Body of pancreas (tissue), 4 donors: ENCODE measurements at regions not wholly inside any gene's neighbourhood (a gene's known extent, or its start where the extent isn't known, plus 50 kb on each side); places are given as distances from the start of the nearest gene placed in this dataset.

Experiments used
- ATAC-seq: fragments of 150-250 bp; one replicate; pipeline ENCODE4 v1.9.1; 2016
- DNase-seq, 4 donors: peaks; one replicate each; pipeline ENCODE4 v3.0.0-alpha.2; 2019
- H3K27ac ChIP-seq, 4 donors: fragments of 200-600 bp; sonication (generic); 1 replicate in 3 of 4; 2 replicates in 1 of 4; pipeline versions ENCODE4 v1.5.1 to v1.6.1; 2016 to 2019; ENCODE audit warnings: mild to moderate bottlenecking in 1 of 4, mixed read lengths in 1 of 4, moderate library complexity in 1 of 4
- H3K27me3 ChIP-seq, 2 donors: fragments of 200-600 bp; sonication (generic); one replicate each; pipeline ENCODE4 v1.6.0; 2016; ENCODE audit warnings: mild to moderate bottlenecking in 1 of 2
- H3K36me3 ChIP-seq, 2 donors: fragments of 200-600 bp; sonication (generic); replicated peaks in 1 of 2; 2 replicates each; pipeline ENCODE4 v1.5.1; 2016; ENCODE audit warnings: low read depth in 2 of 2; ENCODE audit not compliant: insufficient read depth in 1 of 2
- H3K4me1 ChIP-seq: fragments of 200-600 bp; sonication (generic); one replicate; pipeline ENCODE4 v1.6.0; 2016
- H3K4me3 ChIP-seq, 2 donors: fragments of 200-600 bp; sonication (generic); 1 replicate in 1 of 2; 2 replicates in 1 of 2; pipeline ENCODE4 v1.5.1; 2016 to 2019
- H3K9me3 ChIP-seq, 3 donors: fragments of 200-600 bp; sonication (generic); 1 replicate in 2 of 3; 2 replicates in 1 of 3; pipeline ENCODE4 v1.5.1; 2016
- POLR2A ChIP-seq, 3 donors: fragments of 450-650 bp; IDR thresholded peaks; one replicate each; pipeline ENCODE4 v1.6.1; 2016; ENCODE audit warnings: antibody characterized with exemption in 3 of 3, mild to moderate bottlenecking in 2 of 3
- WGBS, 2 donors: methylation state at CpG; one replicate each; pipeline ENCODE4 v1.1.5; 2017; 5-methylcytosine and 5-hydroxymethylcytosine counted together
- intact Hi-C: fragments of 100-400 bp; cut with DNase I; formaldehyde crosslinking; loops from one replicate; pipeline ENCODE4 v1.15.1; 2023
- TF ChIP-seq, protein P1 (sequence below), 7 experiments: fragments of 450-650 bp in 4 of 7; fragments of 200-600 bp in 3 of 7; sonication (generic) in 3 of 7; IDR thresholded peaks; one replicate each; pipeline ENCODE4 v1.5.1; 2016 to 2019; ENCODE audit warnings: antibody characterized with exemption in 7 of 7

DNA sequence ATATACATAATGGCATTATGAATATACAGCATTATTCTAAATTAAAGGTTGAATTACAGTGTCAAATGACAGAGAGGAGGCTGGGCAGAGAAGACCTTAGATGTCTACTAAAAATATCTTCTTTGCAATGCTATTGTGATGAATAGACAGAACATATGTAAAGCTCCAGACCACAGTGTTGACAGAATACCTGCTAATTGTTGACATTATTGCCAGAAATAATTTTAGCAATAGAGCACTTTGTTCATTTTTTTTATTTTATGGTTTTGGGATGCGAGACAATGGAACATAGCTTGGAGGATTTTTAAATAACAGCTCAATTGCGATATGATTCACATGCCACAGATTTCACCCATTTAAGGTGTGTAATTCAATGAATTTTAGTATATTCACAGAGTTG, 508.8 kb downstream of the PSAT1 start:
- no peak for TF ChIP-seq POLR2A (IDR thresholded peaks at IDR 0.05)
- TF ChIP-seq, protein P1, sequence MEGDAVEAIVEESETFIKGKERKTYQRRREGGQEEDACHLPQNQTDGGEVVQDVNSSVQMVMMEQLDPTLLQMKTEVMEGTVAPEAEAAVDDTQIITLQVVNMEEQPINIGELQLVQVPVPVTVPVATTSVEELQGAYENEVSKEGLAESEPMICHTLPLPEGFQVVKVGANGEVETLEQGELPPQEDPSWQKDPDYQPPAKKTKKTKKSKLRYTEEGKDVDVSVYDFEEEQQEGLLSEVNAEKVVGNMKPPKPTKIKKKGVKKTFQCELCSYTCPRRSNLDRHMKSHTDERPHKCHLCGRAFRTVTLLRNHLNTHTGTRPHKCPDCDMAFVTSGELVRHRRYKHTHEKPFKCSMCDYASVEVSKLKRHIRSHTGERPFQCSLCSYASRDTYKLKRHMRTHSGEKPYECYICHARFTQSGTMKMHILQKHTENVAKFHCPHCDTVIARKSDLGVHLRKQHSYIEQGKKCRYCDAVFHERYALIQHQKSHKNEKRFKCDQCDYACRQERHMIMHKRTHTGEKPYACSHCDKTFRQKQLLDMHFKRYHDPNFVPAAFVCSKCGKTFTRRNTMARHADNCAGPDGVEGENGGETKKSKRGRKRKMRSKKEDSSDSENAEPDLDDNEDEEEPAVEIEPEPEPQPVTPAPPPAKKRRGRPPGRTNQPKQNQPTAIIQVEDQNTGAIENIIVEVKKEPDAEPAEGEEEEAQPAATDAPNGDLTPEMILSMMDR (IDR thresholded peaks at IDR 0.05), result no peak
- ATAC-seq (no peak), DNase-seq (no peak)
- intact Hi-C loops, result no loop called here
- Histone ChIP-seq H3K9me3 (no peaks in the 10 kb centered on the region), H3K4me3 (no peak overlapping the region), H3K27me3 (no peaks in the 10 kb centered on the region), H3K36me3 (no peaks in the 10 kb centered on the region), H3K27ac (no peak overlapping the region), H3K4me1 (no peaks in the 10 kb centered on the region)
- 91 to 97% methylated on average over 2 of the region's 2 CpGs for WGBS, 2 donors

GRCh38 chr9:78806492-78807160, 509.7 kb downstream of the PSAT1 start:
- no peak for DNase-seq
- Histone ChIP-seq H3K27ac (no peak overlapping the region), H3K4me3 (no peak overlapping the region), H3K27me3 (no peaks in the 10 kb centered on the region), H3K36me3 (no peaks in the 10 kb centered on the region), H3K4me1 (no peaks in the 10 kb centered on the region), H3K9me3 (no peaks in the 10 kb centered on the region)
- TF ChIP-seq, protein P1 (IDR thresholded peaks at IDR 0.05), result no peak
- TF ChIP-seq POLR2A (IDR thresholded peaks at IDR 0.05), result no peak
- intact Hi-C loops, result no loop called here
- WGBS, 2 donors, result 81 to 84% methylated on average over 4 of the region's 4 CpGs
- ATAC-seq, result no peak

DNA sequence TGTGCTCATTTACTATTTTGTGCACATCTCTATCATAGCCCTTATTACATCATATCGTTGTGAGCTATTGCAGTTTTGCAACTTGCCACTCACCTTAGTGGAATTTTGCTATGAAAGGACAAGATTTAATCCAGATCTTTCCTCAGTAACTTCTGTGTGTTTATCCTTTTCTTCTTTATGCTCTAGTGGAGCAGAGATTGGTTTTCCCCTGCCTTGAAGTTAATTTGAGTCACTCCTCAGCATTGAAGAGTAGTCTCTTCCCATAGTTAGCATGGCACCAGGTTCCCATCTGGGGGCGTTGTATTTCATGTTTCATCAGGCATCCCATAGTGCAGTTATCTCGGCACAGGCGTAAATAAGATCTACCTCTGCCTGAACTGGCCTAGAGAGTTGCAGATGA, 510.4 kb downstream of the PSAT1 start:
- H3K36me3 ChIP-seq, result no peaks in the 10 kb centered on the region
- 63 to 83% methylated on average over 4 of the region's 4 CpGs for WGBS, 2 donors
- no peaks in the 10 kb centered on the region for H3K4me1 ChIP-seq
- no peaks in the 10 kb centered on the region for H3K9me3 ChIP-seq
- no peak overlapping the region for H3K4me3 ChIP-seq
- intact Hi-C loops, result no loop called here
- DNase-seq, result no peak
- ATAC-seq, result no peak
- no peaks in the 10 kb centered on the region for H3K27me3 ChIP-seq
- TF ChIP-seq, protein P1 (IDR thresholded peaks at IDR 0.05), result no peak
- no peak for TF ChIP-seq POLR2A (IDR thresholded peaks at IDR 0.05)
- no peak overlapping the region for H3K27ac ChIP-seq

DNA sequence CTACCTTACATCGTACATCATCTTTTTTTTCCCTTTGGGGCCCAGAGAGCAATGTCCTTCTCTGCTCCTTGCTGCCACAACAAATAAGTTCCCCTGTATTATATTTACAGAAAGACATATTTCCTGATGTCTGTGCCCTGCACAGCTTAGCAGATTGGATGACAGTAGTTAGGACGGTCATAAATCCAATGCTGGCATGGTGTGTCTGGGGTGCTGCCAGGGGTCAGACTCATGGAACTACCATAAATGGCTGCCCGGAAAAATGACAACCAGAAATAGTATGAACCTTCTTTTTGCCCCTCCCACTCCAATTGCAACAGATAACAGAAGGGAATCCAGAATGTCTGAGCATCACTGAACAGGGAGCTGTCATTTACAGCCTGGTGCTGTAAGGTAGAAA, 511.1 kb downstream of the PSAT1 start:
- no peaks in the 10 kb centered on the region for H3K36me3 ChIP-seq
- H3K27me3 ChIP-seq, result no peaks in the 10 kb centered on the region
- H3K4me3 ChIP-seq, result no peak overlapping the region
- intact Hi-C loops, result no loop called here
- H3K4me1 ChIP-seq, result no peaks in the 10 kb centered on the region
- ATAC-seq, result no peak
- DNase-seq, result no peak
- 72 to 90% methylated on average over 3 of the region's 3 CpGs for WGBS, 2 donors
- H3K9me3 ChIP-seq, result no peaks in the 10 kb centered on the region
- H3K27ac ChIP-seq, result no peak overlapping the region
- no peak for TF ChIP-seq POLR2A (IDR thresholded peaks at IDR 0.05)
- TF ChIP-seq, protein P1 (IDR thresholded peaks at IDR 0.05), result no peak

DNA sequence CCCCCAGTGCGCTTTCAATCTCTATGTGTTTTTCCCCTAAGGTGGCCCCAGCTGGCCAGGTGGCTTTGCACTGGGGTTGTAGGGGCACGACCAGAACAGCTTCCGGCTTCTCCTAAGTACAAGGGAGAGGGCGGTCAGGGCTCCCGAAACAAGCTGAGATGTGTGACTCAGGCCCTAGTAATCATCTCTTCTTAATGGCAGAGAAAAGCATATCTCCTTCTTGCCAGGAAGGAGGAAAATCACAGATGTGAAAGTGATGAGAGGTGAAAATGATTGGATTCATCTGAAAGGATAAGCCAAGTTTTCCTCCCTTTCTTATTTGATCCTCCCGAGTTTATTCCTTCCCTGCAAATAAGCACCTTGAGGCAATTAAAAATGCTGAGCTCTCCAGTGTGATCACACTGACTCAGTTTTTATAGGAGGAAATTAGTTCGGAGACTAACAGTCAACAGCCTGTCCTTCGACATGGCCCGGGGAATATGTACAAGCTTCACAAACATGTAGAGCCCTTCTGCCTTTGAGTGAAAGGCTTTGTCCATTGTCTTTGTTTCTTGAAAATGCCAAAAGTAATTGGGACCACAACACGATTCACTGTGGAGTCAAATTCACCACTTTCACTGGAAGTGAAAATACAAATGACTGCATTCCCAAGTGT, 514.8 kb downstream of the PSAT1 start:
- no peaks in the 10 kb centered on the region for H3K4me1 ChIP-seq
- WGBS, 2 donors, result 82 to 88% methylated on average over 10 of the region's 10 CpGs
- no peak for DNase-seq
- no peak for ATAC-seq
- no peaks in the 10 kb centered on the region for H3K36me3 ChIP-seq
- H3K4me3 ChIP-seq, result no peak overlapping the region
- intact Hi-C loops, result no loop called here
- H3K9me3 ChIP-seq, result no peaks in the 10 kb centered on the region
- no peaks in the 10 kb centered on the region for H3K27me3 ChIP-seq
- no peak overlapping the region for H3K27ac ChIP-seq
- no peak for TF ChIP-seq POLR2A (IDR thresholded peaks at IDR 0.05)
- TF ChIP-seq, protein P1 (IDR thresholded peaks at IDR 0.05), result no peak
